ENCODE measurements at regions not wholly inside any gene's neighbourhood (a gene's known extent, or its start where the extent isn't known, plus 50 kb on each side); places are given as distances from the start of the nearest gene placed in this dataset.

- TF ChIP-seq POLR2A (IDR thresholded peaks at IDR 0.05; ENCODE audit: low read length) (no peak), GATA1 (IDR thresholded peaks at IDR 0.05; ENCODE audit: low read depth, low read length) (no peak)
These were observed 56.3 kb upstream of the FBXO28 start for GRCh38 chr1:224057461-224058199.
